D721Med (cell line): ENCODE measurements at regions not wholly inside any gene's neighbourhood (a gene's known extent, or its start where the extent isn't known, plus 50 kb on each side); places are given as distances from the start of the nearest gene placed in this dataset.

Source experiments
- DNase-seq: peaks from one replicate; pipeline ENCODE4 v3.0.0; 2011; ENCODE audit warnings: low spot score; ENCODE audit not compliant: insufficient read length
- FAIRE-seq: peaks from 2 replicates; lab custom pipeline; 2011; peaks lifted over from hg19 to GRCh38; lab: Jason Lieb, UNC
- TF ChIP-seq, protein P1 (sequence below): IDR thresholded peaks from 2 replicates; pipeline ENCODE4 v1.5.1; 2012; ENCODE audit warnings: mild to moderate bottlenecking, control low read depth; ENCODE audit not compliant: insufficient read depth; ENCODE audit errors: missing control alignments

- TF ChIP-seq, protein P1, sequence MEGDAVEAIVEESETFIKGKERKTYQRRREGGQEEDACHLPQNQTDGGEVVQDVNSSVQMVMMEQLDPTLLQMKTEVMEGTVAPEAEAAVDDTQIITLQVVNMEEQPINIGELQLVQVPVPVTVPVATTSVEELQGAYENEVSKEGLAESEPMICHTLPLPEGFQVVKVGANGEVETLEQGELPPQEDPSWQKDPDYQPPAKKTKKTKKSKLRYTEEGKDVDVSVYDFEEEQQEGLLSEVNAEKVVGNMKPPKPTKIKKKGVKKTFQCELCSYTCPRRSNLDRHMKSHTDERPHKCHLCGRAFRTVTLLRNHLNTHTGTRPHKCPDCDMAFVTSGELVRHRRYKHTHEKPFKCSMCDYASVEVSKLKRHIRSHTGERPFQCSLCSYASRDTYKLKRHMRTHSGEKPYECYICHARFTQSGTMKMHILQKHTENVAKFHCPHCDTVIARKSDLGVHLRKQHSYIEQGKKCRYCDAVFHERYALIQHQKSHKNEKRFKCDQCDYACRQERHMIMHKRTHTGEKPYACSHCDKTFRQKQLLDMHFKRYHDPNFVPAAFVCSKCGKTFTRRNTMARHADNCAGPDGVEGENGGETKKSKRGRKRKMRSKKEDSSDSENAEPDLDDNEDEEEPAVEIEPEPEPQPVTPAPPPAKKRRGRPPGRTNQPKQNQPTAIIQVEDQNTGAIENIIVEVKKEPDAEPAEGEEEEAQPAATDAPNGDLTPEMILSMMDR: no peak
- no peak for FAIRE-seq
- DNase-seq: no peak
These were observed 61.9 kb upstream of the OPN4 start for GRCh38 chr10:86592413-86592812.

GRCh38 chr10:86594535-86594934, 59.8 kb upstream of the OPN4 start:
- no peak for DNase-seq
- TF ChIP-seq, protein P1: no peak
- FAIRE-seq: no peak

DNA sequence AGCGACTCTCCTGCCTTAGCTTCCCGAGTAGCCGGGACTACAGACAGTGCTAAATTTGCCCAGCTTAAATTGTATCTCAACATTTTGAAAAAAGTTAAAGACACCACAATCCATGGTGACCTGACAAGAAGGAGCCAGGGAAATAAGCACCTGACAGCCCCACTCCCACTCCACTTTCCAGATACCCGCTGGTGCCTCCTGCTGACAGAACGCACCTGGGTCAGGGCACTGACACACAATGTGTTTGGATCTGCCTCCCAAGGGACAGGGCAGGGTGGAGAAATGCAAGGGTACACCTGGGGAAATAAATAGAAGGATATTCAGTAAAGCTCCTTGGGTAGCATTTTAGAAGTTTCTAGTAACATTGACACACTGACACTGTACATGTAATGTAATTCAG, 58.9 kb upstream of the OPN4 start:
- FAIRE-seq (no peak), DNase-seq (no peak)
- TF ChIP-seq, protein P1: no peak

GRCh38 chr10:86596266-86596665, 58.1 kb upstream of the OPN4 start:
- TF ChIP-seq, protein P1: no peak
- FAIRE-seq (no peak), DNase-seq (no peak)

GRCh38 chr10:86597306-86597705, 57.0 kb upstream of the OPN4 start:
- no peak for DNase-seq
- FAIRE-seq: no peak
- TF ChIP-seq, protein P1: no peak

- FAIRE-seq (no peak), DNase-seq (no peak)
These were observed 56.2 kb upstream of the OPN4 start for GRCh38 chr10:86598151-86598550.

GRCh38 chr10:86599041-86599440, 55.3 kb upstream of the OPN4 start:
- TF ChIP-seq, protein P1: no peak
- DNase-seq: no peak
- FAIRE-seq: no peak

More at GRCh38 chr10:86598151-86598550, 56.2 kb upstream of the OPN4 start:
- TF ChIP-seq, protein P1: no peak
